BE2C (cell line): ENCODE measurements at regions not wholly inside any gene's neighbourhood (a gene's known extent, or its start where the extent isn't known, plus 50 kb on each side); places are given as distances from the start of the nearest gene placed in this dataset.

ENCODE experiments used
- DNase-seq: peaks from one replicate; pipeline ENCODE4 v3.0.0-alpha.2; 2020
- H3K27me3 ChIP-seq: fragments of 250-450 bp; sonication (Bioruptor Pico); 2 replicates; pipeline ENCODE4 v1.5.1; 2020; ENCODE audit warnings: mild to moderate bottlenecking
- H3K36me3 ChIP-seq: fragments of 250-450 bp; sonication (Bioruptor Pico); 2 replicates; pipeline ENCODE4 v1.5.1; 2020; ENCODE audit warnings: mild to moderate bottlenecking
- H3K4me1 ChIP-seq: fragments of 250-450 bp; sonication (Bioruptor Pico); 2 replicates; pipeline ENCODE4 v1.5.1; 2020
- H3K4me3 ChIP-seq: 2 replicates; pipeline ENCODE4 v1.5.1; 2011; ENCODE audit warnings: low read depth, low read length
- H3K9me3 ChIP-seq: fragments of 250-450 bp; sonication (Bioruptor Pico); 2 replicates; pipeline ENCODE4 v1.5.1; 2020
- TF ChIP-seq, protein P1 (sequence below): IDR thresholded peaks from 2 replicates; pipeline ENCODE4 v1.5.1; 2012; ENCODE audit warnings: mild to moderate bottlenecking, low read depth, low read length

GRCh38 chr6:67748521-67748920 lies 886.6 kb upstream of the ADGRB3 start:
- DNase-seq: no peak
- no peaks in the 10 kb centered on the region for H3K4me1 ChIP-seq
- no peaks in the 10 kb centered on the region for H3K9me3 ChIP-seq
- TF ChIP-seq, protein P1, sequence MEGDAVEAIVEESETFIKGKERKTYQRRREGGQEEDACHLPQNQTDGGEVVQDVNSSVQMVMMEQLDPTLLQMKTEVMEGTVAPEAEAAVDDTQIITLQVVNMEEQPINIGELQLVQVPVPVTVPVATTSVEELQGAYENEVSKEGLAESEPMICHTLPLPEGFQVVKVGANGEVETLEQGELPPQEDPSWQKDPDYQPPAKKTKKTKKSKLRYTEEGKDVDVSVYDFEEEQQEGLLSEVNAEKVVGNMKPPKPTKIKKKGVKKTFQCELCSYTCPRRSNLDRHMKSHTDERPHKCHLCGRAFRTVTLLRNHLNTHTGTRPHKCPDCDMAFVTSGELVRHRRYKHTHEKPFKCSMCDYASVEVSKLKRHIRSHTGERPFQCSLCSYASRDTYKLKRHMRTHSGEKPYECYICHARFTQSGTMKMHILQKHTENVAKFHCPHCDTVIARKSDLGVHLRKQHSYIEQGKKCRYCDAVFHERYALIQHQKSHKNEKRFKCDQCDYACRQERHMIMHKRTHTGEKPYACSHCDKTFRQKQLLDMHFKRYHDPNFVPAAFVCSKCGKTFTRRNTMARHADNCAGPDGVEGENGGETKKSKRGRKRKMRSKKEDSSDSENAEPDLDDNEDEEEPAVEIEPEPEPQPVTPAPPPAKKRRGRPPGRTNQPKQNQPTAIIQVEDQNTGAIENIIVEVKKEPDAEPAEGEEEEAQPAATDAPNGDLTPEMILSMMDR: no peak
- no peak overlapping the region for H3K4me3 ChIP-seq
- no peaks in the 10 kb centered on the region for H3K36me3 ChIP-seq
- H3K27me3 ChIP-seq: no peaks in the 10 kb centered on the region

DNA sequence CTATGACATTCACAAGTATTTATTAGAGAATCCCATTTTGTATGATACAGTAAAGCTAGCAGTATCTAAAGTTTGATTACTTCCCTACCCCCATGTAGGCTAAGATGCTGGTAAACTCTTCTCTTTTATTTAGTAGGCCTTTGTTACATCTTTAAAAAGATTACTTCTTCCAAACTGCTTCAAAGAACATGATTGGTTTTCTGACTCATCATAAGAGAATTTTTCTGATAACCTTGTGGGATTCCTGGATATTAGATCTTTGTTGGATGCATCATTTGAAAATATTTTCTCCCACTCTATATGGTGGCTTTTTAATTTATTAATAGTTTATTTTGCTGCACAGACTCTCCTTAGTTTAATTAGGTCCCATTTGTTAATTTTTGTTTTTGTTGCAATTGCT lies 898.3 kb upstream of the ADGRB3 start:
- TF ChIP-seq, protein P1: no peak
- DNase-seq: no peak
- H3K4me1 ChIP-seq: no peaks in the 10 kb centered on the region
- no peak overlapping the region for H3K4me3 ChIP-seq
- H3K27me3 ChIP-seq: no peaks in the 10 kb centered on the region
- H3K36me3 ChIP-seq: no peaks in the 10 kb centered on the region
- no peaks in the 10 kb centered on the region for H3K9me3 ChIP-seq

- no peak overlapping the region for H3K4me3 ChIP-seq
- no peaks in the 10 kb centered on the region for H3K27me3 ChIP-seq
- no peaks in the 10 kb centered on the region for H3K4me1 ChIP-seq
- DNase-seq: no peak
- no peaks in the 10 kb centered on the region for H3K36me3 ChIP-seq
- TF ChIP-seq, protein P1: no peak
- H3K9me3 ChIP-seq: no peaks in the 10 kb centered on the region
Observed at GRCh38 chr6:67736161-67736560, 898.9 kb upstream of the ADGRB3 start.

GRCh38 chr6:67735623-67736022 lies 899.5 kb upstream of the ADGRB3 start:
- H3K4me1 ChIP-seq: no peaks in the 10 kb centered on the region
- TF ChIP-seq, protein P1: no peak
- no peak for DNase-seq
- no peaks in the 10 kb centered on the region for H3K9me3 ChIP-seq
- H3K27me3 ChIP-seq: no peaks in the 10 kb centered on the region
- H3K4me3 ChIP-seq: no peak overlapping the region
- no peaks in the 10 kb centered on the region for H3K36me3 ChIP-seq

GRCh38 chr6:67722861-67723261 lies 912.2 kb upstream of the ADGRB3 start:
- no peak overlapping the region for H3K4me3 ChIP-seq
- DNase-seq: no peak
- H3K4me1 ChIP-seq: no peaks in the 10 kb centered on the region
- no peaks in the 10 kb centered on the region for H3K27me3 ChIP-seq
- peaks cover 5% of the 10 kb centered on the region; the same call in 1 of the 2 replicates for H3K9me3 ChIP-seq
- TF ChIP-seq, protein P1: no peak
- no peaks in the 10 kb centered on the region for H3K36me3 ChIP-seq

DNA sequence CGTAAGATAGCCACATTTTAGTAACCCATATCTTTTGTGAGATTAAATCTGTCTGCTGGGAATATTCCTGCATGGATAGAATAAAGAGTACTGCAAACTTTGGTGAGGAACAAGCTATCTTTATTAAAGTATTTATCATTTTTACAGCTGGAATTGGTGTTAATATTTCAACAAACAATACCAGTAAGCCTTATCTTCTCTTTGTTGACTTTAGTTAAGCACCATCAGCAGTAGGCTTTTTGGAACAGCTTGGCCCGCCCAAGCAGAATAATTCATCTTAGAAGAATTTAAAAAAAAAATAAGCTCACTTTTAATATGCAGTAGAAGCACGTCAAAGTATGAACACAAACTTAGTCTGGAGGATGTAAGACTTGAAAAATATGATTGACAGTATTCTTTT lies 917.8 kb upstream of the ADGRB3 start:
- H3K4me3 ChIP-seq: no peak overlapping the region
- no peak for DNase-seq
- TF ChIP-seq, protein P1: no peak
- H3K4me1 ChIP-seq: no peaks in the 10 kb centered on the region
- no peaks in the 10 kb centered on the region for H3K9me3 ChIP-seq
- no peaks in the 10 kb centered on the region for H3K27me3 ChIP-seq
- no peaks in the 10 kb centered on the region for H3K36me3 ChIP-seq
